GM23338 (cell line): ENCODE measurements at regions not wholly inside any gene's neighbourhood (a gene's known extent, or its start where the extent isn't known, plus 50 kb on each side); places are given as distances from the start of the nearest gene placed in this dataset.

ENCODE experiments used
- ATAC-seq: fragments of 200-7000 bp; cut with Tn5 transposase; 3 replicates; pipeline ENCODE4 v1.9.1; 2020
- DNase-seq: peaks from one replicate; pipeline ENCODE4 v3.0.0-alpha.2; 2015; ENCODE audit warnings: low spot score
- H2AFZ ChIP-seq: fragments of 200-600 bp; sonication (generic); 2 replicates; pipeline ENCODE4 v1.8.0; 2016; ENCODE audit warnings: antibody characterized with exemption, mild to moderate bottlenecking, moderate library complexity
- H3F3A ChIP-seq: fragments of 200-600 bp; sonication (generic); replicated peaks from 2 replicates; pipeline ENCODE4 v1.8.0; 2017; ENCODE audit warnings: antibody characterized with exemption, mixed run types, low read depth
- H3K27ac ChIP-seq: fragments of 200-600 bp; sonication (generic); 2 replicates; pipeline ENCODE4 v1.6.1; 2016; ENCODE audit warnings: low read depth
- H3K27me3 ChIP-seq: fragments of 200-600 bp; sonication (generic); 2 replicates; pipeline ENCODE4 v1.8.0; 2016; ENCODE audit warnings: mild to moderate bottlenecking, mixed run types, moderate library complexity; ENCODE audit not compliant: insufficient read depth
- H3K36me3 ChIP-seq: fragments of 200-600 bp; sonication (generic); 2 replicates; pipeline ENCODE4 v1.8.0; 2016; ENCODE audit warnings: mild to moderate bottlenecking; ENCODE audit not compliant: insufficient read depth
- H3K4me1 ChIP-seq: fragments of 200-600 bp; sonication (generic); 2 replicates; pipeline ENCODE4 v1.8.0; 2016; ENCODE audit warnings: mild to moderate bottlenecking, moderate library complexity; ENCODE audit not compliant: insufficient read depth
- H3K4me2 ChIP-seq: fragments of 200-600 bp; sonication (generic); 2 replicates; pipeline ENCODE4 v1.7.1; 2017; ENCODE audit warnings: mixed run types
- H3K4me3 ChIP-seq: fragments of 200-600 bp; sonication (generic); 2 replicates; pipeline ENCODE4 v1.6.1; 2016; ENCODE audit warnings: mixed run types
- H3K79me2 ChIP-seq: fragments of 200-600 bp; sonication (generic); replicated peaks from 2 replicates; pipeline ENCODE4 v1.8.0; 2017; ENCODE audit warnings: mild to moderate bottlenecking; ENCODE audit not compliant: insufficient read depth
- H3K9me2 ChIP-seq: fragments of 200-600 bp; sonication (generic); 2 replicates; pipeline ENCODE4 v1.8.0; 2017; ENCODE audit not compliant: insufficient read depth
- H4K20me1 ChIP-seq: fragments of 200-600 bp; sonication (generic); replicated peaks from 2 replicates; pipeline ENCODE4 v1.8.0; 2017; ENCODE audit warnings: mild to moderate bottlenecking; ENCODE audit not compliant: insufficient read depth
- H3K27ac Mint-ChIP-seq: 2 replicates; pipeline ENCODE4 v1.8.0; 2020; ENCODE audit warnings: inconsistent platforms, mild to moderate bottlenecking, moderate library complexity, mixed read lengths
- H3K27me3 Mint-ChIP-seq: 3 replicates; pipeline ENCODE4 v1.8.0; 2022; ENCODE audit warnings: low read depth, mild to moderate bottlenecking, moderate library complexity, mixed read lengths, inconsistent platforms; ENCODE audit not compliant: insufficient read depth, poor library complexity
- H3K36me3 Mint-ChIP-seq: 3 replicates; pipeline ENCODE4 v1.8.0; 2021; ENCODE audit warnings: low read depth, mild to moderate bottlenecking, inconsistent platforms, moderate library complexity, mixed read lengths
- H3K4me1 Mint-ChIP-seq: 3 replicates; pipeline ENCODE4 v1.8.0; 2020; ENCODE audit warnings: mild to moderate bottlenecking, inconsistent platforms, mixed read lengths
- H3K4me3 Mint-ChIP-seq: 3 replicates; pipeline ENCODE4 v1.8.0; 2021; ENCODE audit warnings: moderate library complexity, mild to moderate bottlenecking, inconsistent platforms, mixed read lengths
- H3K9me3 Mint-ChIP-seq: 3 replicates; pipeline ENCODE4 v1.8.0; 2020; ENCODE audit warnings: moderate library complexity, mild to moderate bottlenecking, inconsistent platforms, mixed read lengths
- CREB1 ChIP-seq: fragments of 250-450 bp; sonication (Bioruptor Pico); IDR thresholded peaks from 2 replicates; pipeline ENCODE4 v1.5.0; 2020; ENCODE audit warnings: low read depth, mild to moderate bottlenecking, moderate library complexity
- EZH2 ChIP-seq: fragments of 200-600 bp; sonication (generic); IDR thresholded peaks from one replicate; pipeline ENCODE4 v1.8.0; 2017; ENCODE audit warnings: antibody characterized with exemption, mild to moderate bottlenecking, low read depth; ENCODE audit not compliant: unreplicated experiment
- EZH2phosphoT487 ChIP-seq: fragments of 200-600 bp; sonication (generic); IDR thresholded peaks from one replicate; pipeline ENCODE4 v1.8.1; 2018; ENCODE audit warnings: antibody characterized with exemption; ENCODE audit not compliant: unreplicated experiment
- JUNB ChIP-seq: IDR thresholded peaks from one replicate; pipeline ENCODE4 v1.6.1; 2016; ENCODE audit warnings: antibody characterized with exemption; ENCODE audit not compliant: unreplicated experiment
- NANOG ChIP-seq: IDR thresholded peaks from 2 replicates; pipeline ENCODE4 v1.6.1; 2016; ENCODE audit warnings: antibody characterized with exemption, borderline replicate concordance
- STAT1 ChIP-seq: IDR thresholded peaks from one replicate; pipeline ENCODE4 v1.6.1; 2016; ENCODE audit warnings: antibody characterized with exemption; ENCODE audit not compliant: unreplicated experiment
- ZNF114 ChIP-seq: fragments of 250-450 bp; sonication (Bioruptor Pico); IDR thresholded peaks from 2 replicates; pipeline ENCODE4 v1.5.0; 2020; ENCODE audit warnings: mild to moderate bottlenecking, moderate library complexity
- ZNF331 ChIP-seq: fragments of 250-450 bp; sonication (Bioruptor Pico); IDR thresholded peaks from 2 replicates; pipeline ENCODE4 v1.5.0; 2020; ENCODE audit warnings: low read depth, mild to moderate bottlenecking, moderate library complexity
- TF ChIP-seq, protein P1 (sequence below): IDR thresholded peaks from one replicate; pipeline ENCODE4 v1.6.1; 2018; ENCODE audit warnings: antibody characterized with exemption; ENCODE audit not compliant: unreplicated experiment
- TF ChIP-seq, protein P2 (sequence below): IDR thresholded peaks from 2 replicates; pipeline ENCODE4 v1.6.1; 2016; ENCODE audit warnings: antibody characterized with exemption
- TF ChIP-seq, protein P3 (sequence below): fragments of 250-450 bp; sonication (Bioruptor Pico); IDR thresholded peaks from 2 replicates; pipeline ENCODE4 v1.5.0; 2020; ENCODE audit warnings: mild to moderate bottlenecking, moderate library complexity

DNA sequence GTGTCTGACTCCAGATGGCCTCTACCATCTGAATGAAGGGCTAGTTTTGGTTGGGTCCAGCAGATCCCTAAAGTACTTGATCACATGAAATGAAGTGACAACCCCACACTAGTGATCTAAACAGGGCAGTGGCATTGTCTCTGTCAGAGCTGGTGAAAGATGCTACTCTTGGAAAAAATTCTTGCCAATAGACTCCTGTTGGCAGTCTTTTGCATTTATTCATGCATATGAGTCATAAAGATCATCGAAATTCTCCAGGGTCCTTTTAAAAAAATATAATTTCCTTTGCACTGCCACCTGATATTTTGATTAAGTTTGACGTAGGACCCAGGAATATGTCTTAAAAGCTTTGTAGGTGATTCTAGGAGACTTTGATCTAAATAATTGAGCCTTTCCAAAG is 135.1 kb upstream of the ELL2 start (continued):
- TF ChIP-seq, protein P1, sequence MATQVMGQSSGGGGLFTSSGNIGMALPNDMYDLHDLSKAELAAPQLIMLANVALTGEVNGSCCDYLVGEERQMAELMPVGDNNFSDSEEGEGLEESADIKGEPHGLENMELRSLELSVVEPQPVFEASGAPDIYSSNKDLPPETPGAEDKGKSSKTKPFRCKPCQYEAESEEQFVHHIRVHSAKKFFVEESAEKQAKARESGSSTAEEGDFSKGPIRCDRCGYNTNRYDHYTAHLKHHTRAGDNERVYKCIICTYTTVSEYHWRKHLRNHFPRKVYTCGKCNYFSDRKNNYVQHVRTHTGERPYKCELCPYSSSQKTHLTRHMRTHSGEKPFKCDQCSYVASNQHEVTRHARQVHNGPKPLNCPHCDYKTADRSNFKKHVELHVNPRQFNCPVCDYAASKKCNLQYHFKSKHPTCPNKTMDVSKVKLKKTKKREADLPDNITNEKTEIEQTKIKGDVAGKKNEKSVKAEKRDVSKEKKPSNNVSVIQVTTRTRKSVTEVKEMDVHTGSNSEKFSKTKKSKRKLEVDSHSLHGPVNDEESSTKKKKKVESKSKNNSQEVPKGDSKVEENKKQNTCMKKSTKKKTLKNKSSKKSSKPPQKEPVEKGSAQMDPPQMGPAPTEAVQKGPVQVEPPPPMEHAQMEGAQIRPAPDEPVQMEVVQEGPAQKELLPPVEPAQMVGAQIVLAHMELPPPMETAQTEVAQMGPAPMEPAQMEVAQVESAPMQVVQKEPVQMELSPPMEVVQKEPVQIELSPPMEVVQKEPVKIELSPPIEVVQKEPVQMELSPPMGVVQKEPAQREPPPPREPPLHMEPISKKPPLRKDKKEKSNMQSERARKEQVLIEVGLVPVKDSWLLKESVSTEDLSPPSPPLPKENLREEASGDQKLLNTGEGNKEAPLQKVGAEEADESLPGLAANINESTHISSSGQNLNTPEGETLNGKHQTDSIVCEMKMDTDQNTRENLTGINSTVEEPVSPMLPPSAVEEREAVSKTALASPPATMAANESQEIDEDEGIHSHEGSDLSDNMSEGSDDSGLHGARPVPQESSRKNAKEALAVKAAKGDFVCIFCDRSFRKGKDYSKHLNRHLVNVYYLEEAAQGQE = no peak
- no peak for TF ChIP-seq JUNB

DNA sequence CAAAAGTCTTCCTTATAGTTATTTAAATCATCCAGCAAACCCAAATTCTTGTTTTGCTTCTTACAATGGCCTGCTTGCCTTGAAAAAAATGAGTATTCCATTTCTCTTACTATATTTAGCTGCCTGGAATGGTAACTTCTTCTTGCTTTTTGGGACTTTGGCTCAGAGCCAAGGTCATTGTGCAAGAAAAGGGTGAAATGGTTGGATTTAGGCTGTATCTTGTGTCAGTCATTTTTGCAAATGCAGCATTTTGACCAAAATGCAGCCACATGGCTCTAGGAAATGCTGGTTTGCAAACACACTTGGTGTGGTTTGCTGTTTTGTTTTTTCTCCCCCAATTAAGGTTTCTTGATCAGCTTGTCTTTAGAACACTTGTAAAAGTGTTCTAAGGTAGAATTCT is 133.3 kb upstream of the ELL2 start:
- no peak overlapping the region for H3K27ac Mint-ChIP-seq
- Histone ChIP-seq H3K4me3 (no peak overlapping the region), H4K20me1 (no peaks in the 10 kb centered on the region), H3K4me2 (no peak overlapping the region), H3K9me2 (no peaks in the 10 kb centered on the region; the same call in 1 of the 2 replicates), H3K79me2 (no peaks in the 10 kb centered on the region), H3K36me3 (no peaks in the 10 kb centered on the region), H3K4me1 (peaks cover 18% of the 10 kb centered on the region; the same call in 1 of the 2 replicates), H3F3A (no peaks in the 10 kb centered on the region), H2AFZ (peak overlapping the region; percentile 54; the same call in 1 of the 2 replicates), H3K27ac (no peak overlapping the region), H3K27me3 (no peaks in the 10 kb centered on the region)
- H3K9me3 Mint-ChIP-seq = no peaks in the 10 kb centered on the region
- no peaks in the 10 kb centered on the region for H3K27me3 Mint-ChIP-seq
- no peaks in the 10 kb centered on the region for H3K36me3 Mint-ChIP-seq
- DNase-seq (no peak), ATAC-seq (no peak)
- H3K4me1 Mint-ChIP-seq = peaks cover 9% of the 10 kb centered on the region
- H3K4me3 Mint-ChIP-seq = no peak overlapping the region
- TF ChIP-seq JUNB (no peak), NANOG (no peak), ZNF114 (CRISPR knock-in tag) (no peak), EZH2phosphoT487 (no peak), CREB1 (CRISPR knock-in tag) (no peak), STAT1 (no peak), ZNF331 (CRISPR knock-in tag) (no peak), EZH2 (no peak)
- TF ChIP-seq, protein P2, sequence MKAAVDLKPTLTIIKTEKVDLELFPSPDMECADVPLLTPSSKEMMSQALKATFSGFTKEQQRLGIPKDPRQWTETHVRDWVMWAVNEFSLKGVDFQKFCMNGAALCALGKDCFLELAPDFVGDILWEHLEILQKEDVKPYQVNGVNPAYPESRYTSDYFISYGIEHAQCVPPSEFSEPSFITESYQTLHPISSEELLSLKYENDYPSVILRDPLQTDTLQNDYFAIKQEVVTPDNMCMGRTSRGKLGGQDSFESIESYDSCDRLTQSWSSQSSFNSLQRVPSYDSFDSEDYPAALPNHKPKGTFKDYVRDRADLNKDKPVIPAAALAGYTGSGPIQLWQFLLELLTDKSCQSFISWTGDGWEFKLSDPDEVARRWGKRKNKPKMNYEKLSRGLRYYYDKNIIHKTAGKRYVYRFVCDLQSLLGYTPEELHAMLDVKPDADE = no peak
- TF ChIP-seq, protein P1 = no peak
- TF ChIP-seq, protein P3, sequence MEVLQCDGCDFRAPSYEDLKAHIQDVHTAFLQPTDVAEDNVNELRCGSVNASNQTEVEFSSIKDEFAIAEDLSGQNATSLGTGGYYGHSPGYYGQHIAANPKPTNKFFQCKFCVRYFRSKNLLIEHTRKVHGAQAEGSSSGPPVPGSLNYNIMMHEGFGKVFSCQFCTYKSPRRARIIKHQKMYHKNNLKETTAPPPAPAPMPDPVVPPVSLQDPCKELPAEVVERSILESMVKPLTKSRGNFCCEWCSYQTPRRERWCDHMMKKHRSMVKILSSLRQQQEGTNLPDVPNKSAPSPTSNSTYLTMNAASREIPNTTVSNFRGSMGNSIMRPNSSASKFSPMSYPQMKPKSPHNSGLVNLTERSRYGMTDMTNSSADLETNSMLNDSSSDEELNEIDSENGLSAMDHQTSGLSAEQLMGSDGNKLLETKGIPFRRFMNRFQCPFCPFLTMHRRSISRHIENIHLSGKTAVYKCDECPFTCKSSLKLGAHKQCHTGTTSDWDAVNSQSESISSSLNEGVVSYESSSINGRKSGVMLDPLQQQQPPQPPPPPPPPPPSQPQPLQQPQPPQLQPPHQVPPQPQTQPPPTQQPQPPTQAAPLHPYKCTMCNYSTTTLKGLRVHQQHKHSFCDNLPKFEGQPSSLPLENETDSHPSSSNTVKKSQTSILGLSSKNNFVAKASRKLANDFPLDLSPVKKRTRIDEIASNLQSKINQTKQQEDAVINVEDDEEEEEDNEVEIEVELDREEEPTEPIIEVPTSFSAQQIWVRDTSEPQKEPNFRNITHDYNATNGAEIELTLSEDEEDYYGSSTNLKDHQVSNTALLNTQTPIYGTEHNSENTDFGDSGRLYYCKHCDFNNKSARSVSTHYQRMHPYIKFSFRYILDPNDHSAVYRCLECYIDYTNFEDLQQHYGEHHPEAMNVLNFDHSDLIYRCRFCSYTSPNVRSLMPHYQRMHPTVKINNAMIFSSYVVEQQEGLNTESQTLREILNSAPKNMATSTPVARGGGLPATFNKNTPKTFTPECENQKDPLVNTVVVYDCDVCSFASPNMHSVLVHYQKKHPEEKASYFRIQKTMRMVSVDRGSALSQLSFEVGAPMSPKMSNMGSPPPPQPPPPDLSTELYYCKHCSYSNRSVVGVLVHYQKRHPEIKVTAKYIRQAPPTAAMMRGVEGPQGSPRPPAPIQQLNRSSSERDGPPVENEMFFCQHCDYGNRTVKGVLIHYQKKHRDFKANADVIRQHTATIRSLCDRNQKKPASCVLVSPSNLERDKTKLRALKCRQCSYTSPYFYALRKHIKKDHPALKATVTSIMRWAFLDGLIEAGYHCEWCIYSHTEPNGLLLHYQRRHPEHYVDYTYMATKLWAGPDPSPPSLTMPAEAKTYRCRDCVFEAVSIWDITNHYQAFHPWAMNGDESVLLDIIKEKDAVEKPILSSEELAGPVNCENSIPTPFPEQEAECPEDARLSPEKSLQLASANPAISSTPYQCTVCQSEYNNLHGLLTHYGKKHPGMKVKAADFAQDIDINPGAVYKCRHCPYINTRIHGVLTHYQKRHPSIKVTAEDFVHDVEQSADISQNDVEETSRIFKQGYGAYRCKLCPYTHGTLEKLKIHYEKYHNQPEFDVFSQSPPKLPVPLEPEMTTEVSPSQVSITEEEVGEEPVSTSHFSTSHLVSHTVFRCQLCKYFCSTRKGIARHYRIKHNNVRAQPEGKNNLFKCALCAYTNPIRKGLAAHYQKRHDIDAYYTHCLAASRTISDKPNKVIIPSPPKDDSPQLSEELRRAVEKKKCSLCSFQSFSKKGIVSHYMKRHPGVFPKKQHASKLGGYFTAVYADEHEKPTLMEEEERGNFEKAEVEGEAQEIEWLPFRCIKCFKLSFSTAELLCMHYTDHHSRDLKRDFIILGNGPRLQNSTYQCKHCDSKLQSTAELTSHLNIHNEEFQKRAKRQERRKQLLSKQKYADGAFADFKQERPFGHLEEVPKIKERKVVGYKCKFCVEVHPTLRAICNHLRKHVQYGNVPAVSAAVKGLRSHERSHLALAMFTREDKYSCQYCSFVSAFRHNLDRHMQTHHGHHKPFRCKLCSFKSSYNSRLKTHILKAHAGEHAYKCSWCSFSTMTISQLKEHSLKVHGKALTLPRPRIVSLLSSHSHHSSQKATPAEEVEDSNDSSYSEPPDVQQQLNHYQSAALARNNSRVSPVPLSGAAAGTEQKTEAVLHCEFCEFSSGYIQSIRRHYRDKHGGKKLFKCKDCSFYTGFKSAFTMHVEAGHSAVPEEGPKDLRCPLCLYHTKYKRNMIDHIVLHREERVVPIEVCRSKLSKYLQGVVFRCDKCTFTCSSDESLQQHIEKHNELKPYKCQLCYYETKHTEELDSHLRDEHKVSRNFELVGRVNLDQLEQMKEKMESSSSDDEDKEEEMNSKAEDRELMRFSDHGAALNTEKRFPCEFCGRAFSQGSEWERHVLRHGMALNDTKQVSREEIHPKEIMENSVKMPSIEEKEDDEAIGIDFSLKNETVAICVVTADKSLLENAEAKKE (CRISPR knock-in tag) = no peak
